Panc1 (cell line): ENCODE measurements at regions not wholly inside any gene's neighbourhood (a gene's known extent, or its start where the extent isn't known, plus 50 kb on each side); places are given as distances from the start of the nearest gene placed in this dataset.

ENCODE experiments used
- POLR2AphosphoS5 ChIP-seq: IDR thresholded peaks from 2 replicates; pipeline ENCODE4 v1.6.1; 2012; ENCODE audit warnings: mild to moderate bottlenecking, low read depth, low read length, moderate library complexity
- TCF7L2 ChIP-seq: IDR thresholded peaks from 2 replicates; pipeline ENCODE4 v1.6.1; 2011; ENCODE audit warnings: mild to moderate bottlenecking, low read depth, low read length, inconsistent platforms

- TF ChIP-seq POLR2AphosphoS5, result no peak
- TF ChIP-seq TCF7L2, result no peak
Observed at GRCh38 chr3:105974381-105974780, 105.6 kb upstream of the CBLB start.
